IMR-90 (cell line): ENCODE measurements at regions not wholly inside any gene's neighbourhood (a gene's known extent, or its start where the extent isn't known, plus 50 kb on each side); places are given as distances from the start of the nearest gene placed in this dataset.

Experiments used
- ATAC-seq: fragments of 200-7000 bp; cut with Tn5 transposase; 2 replicates; pipeline ENCODE4 v1.9.1; 2020; ENCODE audit warnings: low read depth, mild to moderate bottlenecking, moderate library complexity
- BruUV-seq: library from RNA; stranded (reverse); fragments of 400-500 nt; replicated peaks from 2 replicates; lab custom pipeline; 2021; lab: Mats Ljungman, UMichigan
- CTCF ChIA-PET: fragments of 300-600 bp; formaldehyde crosslinking; extraction: SDS; loops from one replicate; lab custom pipeline; 2021; ENCODE audit warnings: antibody characterized with exemption; lab: Yijun Ruan, JAX
- POLR2A ChIA-PET: fragments of 300-600 bp; sonication (Branson Sonifier 250); formaldehyde crosslinking; loops from one replicate; lab custom pipeline; 2022; ENCODE audit warnings: antibody characterized with exemption; ENCODE audit not compliant: unreplicated experiment; lab: Charles Lee
- DNase-seq: peaks from one replicate; pipeline ENCODE4 v3.0.0; 2013
- H2AFZ ChIP-seq: replicated peaks from 2 replicates; pipeline ENCODE3; 2013; ENCODE audit warnings: low read length, mild to moderate bottlenecking; ENCODE audit not compliant: poor library complexity
- H2AK5ac ChIP-seq: 2 replicates; pipeline ENCODE4 v1.6.1; 2013; ENCODE audit warnings: low read depth, low read length, inconsistent platforms
- H2AK9ac ChIP-seq: replicated peaks from 2 replicates; pipeline ENCODE3; 2013; ENCODE audit warnings: mild to moderate bottlenecking, low read depth, low read length, moderate library complexity; ENCODE audit not compliant: poor library complexity
- H2BK120ac ChIP-seq: 2 replicates; pipeline ENCODE4 v1.6.1; 2013; ENCODE audit warnings: low read depth, low read length, inconsistent platforms
- H2BK15ac ChIP-seq: 3 replicates; pipeline ENCODE4 v1.6.1; 2013; ENCODE audit warnings: low read depth, low read length, inconsistent platforms
- H2BK20ac ChIP-seq: 2 replicates; pipeline ENCODE4 v1.6.1; 2013; ENCODE audit warnings: low read depth, mild to moderate bottlenecking, inconsistent platforms, low read length, moderate library complexity
- H2BK5ac ChIP-seq: 2 replicates; pipeline ENCODE4 v1.6.1; 2013; ENCODE audit warnings: mild to moderate bottlenecking, low read depth, low read length, inconsistent platforms; ENCODE audit not compliant: poor library complexity, severe bottlenecking
- H3K14ac ChIP-seq: replicated peaks from 2 replicates; pipeline ENCODE4 v1.6.1; 2013; ENCODE audit warnings: low read depth, low read length, inconsistent platforms
- H3K18ac ChIP-seq: 2 replicates; pipeline ENCODE4 v1.6.1; 2013; ENCODE audit warnings: low read depth, low read length, control low read depth
- H3K23ac ChIP-seq: 2 replicates; pipeline ENCODE4 v1.6.1; 2013; ENCODE audit warnings: low read depth, low read length, inconsistent platforms
- H3K27ac ChIP-seq: 2 replicates; pipeline ENCODE4 v1.5.1; 2013; ENCODE audit warnings: mild to moderate bottlenecking, control low read depth, low read length; ENCODE audit not compliant: insufficient read depth
- H3K27me3 ChIP-seq: 2 replicates; pipeline ENCODE4 v1.6.1; 2013; ENCODE audit warnings: low read length; ENCODE audit not compliant: control insufficient read depth, insufficient read depth
- H3K36me3 ChIP-seq: 2 replicates; pipeline ENCODE4 v1.6.1; 2013; ENCODE audit warnings: low read length, mixed read lengths; ENCODE audit not compliant: control insufficient read depth, insufficient read depth
- H3K4ac ChIP-seq: 2 replicates; pipeline ENCODE4 v1.6.1; 2013; ENCODE audit warnings: low read depth, low read length, inconsistent platforms
- H3K4me1 ChIP-seq: 2 replicates; pipeline ENCODE4 v1.6.1; 2013; ENCODE audit warnings: low read length, mixed read lengths; ENCODE audit not compliant: control insufficient read depth, insufficient read depth
- H3K4me2 ChIP-seq: 2 replicates; pipeline ENCODE4 v1.6.1; 2013; ENCODE audit warnings: low read depth, mild to moderate bottlenecking, control low read depth, low read length, moderate library complexity
- H3K4me3 ChIP-seq: 2 replicates; pipeline ENCODE4 v1.5.1; 2013; ENCODE audit warnings: low read depth, mild to moderate bottlenecking, control low read depth, low read length, moderate library complexity; ENCODE audit not compliant: insufficient read depth
- H3K56ac ChIP-seq: 2 replicates; pipeline ENCODE4 v1.6.1; 2013; ENCODE audit warnings: low read length, inconsistent platforms; ENCODE audit not compliant: insufficient read depth; ENCODE audit errors: extremely low read depth
- H3K79me1 ChIP-seq, 2 experiments: 2 replicates each; pipeline ENCODE4 v1.6.1; 2013; ENCODE audit warnings: low read length in 2 of 2, inconsistent platforms in 1 of 2, low read depth in 1 of 2
- H3K9ac ChIP-seq: 2 replicates; pipeline ENCODE4 v1.6.1; 2013; ENCODE audit warnings: low read depth, low read length, control low read depth
- H3K9me1 ChIP-seq: 2 replicates; pipeline ENCODE4 v1.6.1; 2013; ENCODE audit warnings: low read length, inconsistent platforms; ENCODE audit not compliant: insufficient read depth
- H3K9me3 ChIP-seq: 2 replicates; pipeline ENCODE4 v1.6.1; 2013; ENCODE audit warnings: low read length; ENCODE audit not compliant: control insufficient read depth, insufficient read depth
- H4K20me1 ChIP-seq: 2 replicates; pipeline ENCODE4 v1.6.1; 2013; ENCODE audit warnings: low read length, inconsistent platforms; ENCODE audit not compliant: insufficient read depth
- H4K5ac ChIP-seq: 2 replicates; pipeline ENCODE4 v1.6.1; 2013; ENCODE audit warnings: mild to moderate bottlenecking, low read depth, low read length, control low read depth
- H4K8ac ChIP-seq, 2 experiments: 2 replicates each; pipeline ENCODE4 v1.6.1; 2013; ENCODE audit warnings: low read depth in 2 of 2, low read length in 2 of 2, control low read depth in 1 of 2, inconsistent platforms in 1 of 2
- H4K91ac ChIP-seq: 2 replicates; pipeline ENCODE4 v1.6.1; 2013; ENCODE audit warnings: low read depth, low read length, inconsistent platforms; ENCODE audit not compliant: insufficient read depth
- BHLHE40 ChIP-seq: fragments of 150-350 bp; IDR thresholded peaks from 2 replicates; pipeline ENCODE4 v1.6.1; 2016; ENCODE audit warnings: mild to moderate bottlenecking, low read depth, low read length
- CHD1 ChIP-seq: IDR thresholded peaks from 2 replicates; pipeline ENCODE4 v1.6.1; 2012; ENCODE audit warnings: low read depth, low read length, improper control_type of control experiment
- FOS ChIP-seq: fragments of 150-350 bp; IDR thresholded peaks from 2 replicates; pipeline ENCODE4 v1.6.1; 2016; ENCODE audit warnings: low read depth, low read length
- MAZ ChIP-seq: IDR thresholded peaks from 2 replicates; pipeline ENCODE4 v1.6.1; 2012; ENCODE audit warnings: low read depth, mild to moderate bottlenecking, low read length, improper control_type of control experiment, moderate library complexity, borderline replicate concordance
- POLR2A ChIP-seq: IDR thresholded peaks from 2 replicates; pipeline ENCODE4 v1.6.1; 2012; ENCODE audit warnings: mild to moderate bottlenecking, low read depth, low read length
- RFX5 ChIP-seq: IDR thresholded peaks from 2 replicates; pipeline ENCODE4 v1.8.0; 2012; ENCODE audit warnings: low read depth, mild to moderate bottlenecking, low read length, moderate library complexity
- WGBS, 2 experiments: methylation state at CpG; one replicate each; pipeline versions ENCODE4 v1.1.5 to v1.1.7; 2013; ENCODE audit warnings: missing lambda C conversion rate in 2 of 2; ENCODE audit not compliant: insufficient read length in 1 of 2; ENCODE audit errors: extremely low coverage in 2 of 2; 5-methylcytosine and 5-hydroxymethylcytosine counted together
- dilution Hi-C: fragments of 300-500 bp; cut with HindIII; formaldehyde crosslinking; loops from one replicate; pipeline ENCODE4 v1.14.3; 2018; ENCODE audit warnings: low sequenced_read_pairs; ENCODE audit not compliant: unreplicated experiment
- in situ Hi-C: fragments of 300-500 bp; cut with MboI; formaldehyde crosslinking; loops from 3 replicates; pipeline ENCODE4 v1.14.3; 2019; ENCODE audit warnings: low sequenced_read_pairs, inconsistent platforms, mixed read lengths
- intact Hi-C: fragments of 100-400 bp; cut with micrococcal nuclease; formaldehyde crosslinking; loops from 2 replicates; pipeline ENCODE4 v1.10.0; 2022
- TF ChIP-seq, protein P1 (sequence below): conservative IDR thresholded peaks from 2 replicates; pipeline ENCODE4 v1.5.1; 2012; ENCODE audit warnings: mild to moderate bottlenecking, low read depth, low read length, improper control_type of control experiment

DNA sequence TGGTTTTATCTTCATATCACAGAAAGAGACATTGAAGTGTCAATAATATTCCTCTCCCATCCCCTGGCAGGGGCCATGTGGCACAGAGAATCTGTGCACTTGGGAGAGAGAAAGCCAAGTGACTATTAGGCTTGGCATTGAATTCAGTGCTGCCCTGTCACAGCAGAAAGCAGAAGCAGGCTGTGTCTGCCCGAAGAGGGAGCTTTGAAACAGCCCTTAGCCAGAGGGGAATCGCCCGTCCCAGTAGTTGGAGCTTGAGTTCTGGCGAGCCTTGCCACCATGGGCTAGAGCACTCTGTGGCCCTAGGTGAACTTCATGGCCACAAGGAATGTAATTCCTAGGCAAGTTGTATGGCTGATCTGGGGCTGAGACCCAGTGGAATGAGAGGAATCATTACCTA lies 282.5 kb upstream of the PCDH10 start:
- Histone ChIP-seq H3K56ac (no peak overlapping the region), H2AK9ac (no peak overlapping the region), H4K91ac (no peak overlapping the region), H3K14ac (no peak overlapping the region), H3K4ac (no peak overlapping the region), H2BK5ac (no peak overlapping the region), H2AFZ (no peak overlapping the region), H4K20me1 (no peaks in the 10 kb centered on the region), H3K9me3 (peaks cover 25% of the 10 kb centered on the region), H3K79me1 (no peaks in the 10 kb centered on the region), H2BK20ac (no peak overlapping the region), H3K27me3 (no peaks in the 10 kb centered on the region), H3K27ac (no peak overlapping the region), H3K4me3 (no peak overlapping the region), H4K5ac (no peak overlapping the region), H4K8ac (no peak overlapping the region), H3K9ac (no peak overlapping the region), H3K18ac (no peak overlapping the region), H2BK15ac (no peak overlapping the region), H3K36me3 (no peaks in the 10 kb centered on the region), H3K4me1 (no peaks in the 10 kb centered on the region), H3K4me2 (no peak overlapping the region), H2AK5ac (no peak overlapping the region), H2BK120ac (no peak overlapping the region), H3K9me1 (no peaks in the 10 kb centered on the region), H3K23ac (no peak overlapping the region)
- in situ Hi-C loops: no loop called here
- TF ChIP-seq, protein P1, sequence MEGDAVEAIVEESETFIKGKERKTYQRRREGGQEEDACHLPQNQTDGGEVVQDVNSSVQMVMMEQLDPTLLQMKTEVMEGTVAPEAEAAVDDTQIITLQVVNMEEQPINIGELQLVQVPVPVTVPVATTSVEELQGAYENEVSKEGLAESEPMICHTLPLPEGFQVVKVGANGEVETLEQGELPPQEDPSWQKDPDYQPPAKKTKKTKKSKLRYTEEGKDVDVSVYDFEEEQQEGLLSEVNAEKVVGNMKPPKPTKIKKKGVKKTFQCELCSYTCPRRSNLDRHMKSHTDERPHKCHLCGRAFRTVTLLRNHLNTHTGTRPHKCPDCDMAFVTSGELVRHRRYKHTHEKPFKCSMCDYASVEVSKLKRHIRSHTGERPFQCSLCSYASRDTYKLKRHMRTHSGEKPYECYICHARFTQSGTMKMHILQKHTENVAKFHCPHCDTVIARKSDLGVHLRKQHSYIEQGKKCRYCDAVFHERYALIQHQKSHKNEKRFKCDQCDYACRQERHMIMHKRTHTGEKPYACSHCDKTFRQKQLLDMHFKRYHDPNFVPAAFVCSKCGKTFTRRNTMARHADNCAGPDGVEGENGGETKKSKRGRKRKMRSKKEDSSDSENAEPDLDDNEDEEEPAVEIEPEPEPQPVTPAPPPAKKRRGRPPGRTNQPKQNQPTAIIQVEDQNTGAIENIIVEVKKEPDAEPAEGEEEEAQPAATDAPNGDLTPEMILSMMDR: no peak
- TF ChIP-seq RFX5: no peak
- no peak for TF ChIP-seq CHD1
- TF ChIP-seq POLR2A: no peak
- TF ChIP-seq MAZ: no peak
- no peak for TF ChIP-seq BHLHE40
- TF ChIP-seq FOS: no peak
- dilution Hi-C loops: no loop called here
- ChIA-PET CTCF (no interaction called here), POLR2A (no interaction called here)
- BruUV-seq: no TSS peak
- 20% methylated on average over 1 of the region's 4 CpGs; no CpG with 5 or more reads in 1 of the 2 experiments for WGBS, 2 experiments
- ATAC-seq: no peak
- intact Hi-C loops: no loop called here
- no peak for DNase-seq
